ENCODE measurements at regions not wholly inside any gene's neighbourhood (a gene's known extent, or its start where the extent isn't known, plus 50 kb on each side); places are given as distances from the start of the nearest gene placed in this dataset.

DNA sequence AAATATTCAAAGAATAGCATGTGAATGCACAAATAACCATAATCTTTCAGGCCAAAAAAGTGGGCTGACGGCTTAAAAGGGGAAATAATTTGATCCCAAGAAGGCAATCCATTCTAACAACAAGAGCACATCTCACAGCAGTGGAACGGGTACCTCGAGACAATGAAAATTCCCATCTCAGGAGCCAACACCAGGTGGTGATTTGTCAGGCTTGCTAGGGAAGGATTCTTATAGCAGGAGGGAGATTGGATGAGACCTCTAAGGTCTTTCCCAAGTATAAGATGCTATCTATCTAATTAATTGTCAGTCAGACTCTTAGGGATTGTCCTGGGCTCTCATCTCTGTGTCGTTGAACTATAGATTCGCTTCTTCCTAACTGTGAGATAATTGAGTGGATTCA lies 284.0 kb downstream of the ETS1 start:
- TF ChIP-seq, protein P1, sequence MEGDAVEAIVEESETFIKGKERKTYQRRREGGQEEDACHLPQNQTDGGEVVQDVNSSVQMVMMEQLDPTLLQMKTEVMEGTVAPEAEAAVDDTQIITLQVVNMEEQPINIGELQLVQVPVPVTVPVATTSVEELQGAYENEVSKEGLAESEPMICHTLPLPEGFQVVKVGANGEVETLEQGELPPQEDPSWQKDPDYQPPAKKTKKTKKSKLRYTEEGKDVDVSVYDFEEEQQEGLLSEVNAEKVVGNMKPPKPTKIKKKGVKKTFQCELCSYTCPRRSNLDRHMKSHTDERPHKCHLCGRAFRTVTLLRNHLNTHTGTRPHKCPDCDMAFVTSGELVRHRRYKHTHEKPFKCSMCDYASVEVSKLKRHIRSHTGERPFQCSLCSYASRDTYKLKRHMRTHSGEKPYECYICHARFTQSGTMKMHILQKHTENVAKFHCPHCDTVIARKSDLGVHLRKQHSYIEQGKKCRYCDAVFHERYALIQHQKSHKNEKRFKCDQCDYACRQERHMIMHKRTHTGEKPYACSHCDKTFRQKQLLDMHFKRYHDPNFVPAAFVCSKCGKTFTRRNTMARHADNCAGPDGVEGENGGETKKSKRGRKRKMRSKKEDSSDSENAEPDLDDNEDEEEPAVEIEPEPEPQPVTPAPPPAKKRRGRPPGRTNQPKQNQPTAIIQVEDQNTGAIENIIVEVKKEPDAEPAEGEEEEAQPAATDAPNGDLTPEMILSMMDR (IDR thresholded peaks at IDR 0.05; ENCODE audit: low read depth, low read length, poor library complexity, severe bottlenecking), result no peak
- TF ChIP-seq EZH2phosphoT487 (IDR thresholded peaks at IDR 0.05; ENCODE audit: borderline replicate concordance, low read length), result no peak

Measured in DOHH2 (cell line).